Type B pancreatic cell (in vitro differentiated cells): ENCODE measurements at regions not wholly inside any gene's neighbourhood (a gene's known extent, or its start where the extent isn't known, plus 50 kb on each side); places are given as distances from the start of the nearest gene placed in this dataset.

Experiments used
- DNase-seq: peaks from one replicate; pipeline ENCODE4 v3.0.0; 2021; ENCODE audit warnings: mixed read lengths; ENCODE audit not compliant: unreplicated experiment; ENCODE audit errors: extremely low spot score
- H3K27ac Mint-ChIP-seq: 2 replicates; pipeline ENCODE4 v1.8.0; 2021; ENCODE audit warnings: mild to moderate bottlenecking, mixed read lengths
- H3K27me3 Mint-ChIP-seq: 2 replicates; pipeline ENCODE4 v1.8.0; 2021; ENCODE audit warnings: mixed read lengths
- H3K36me3 Mint-ChIP-seq: 2 replicates; pipeline ENCODE4 v1.8.0; 2021; ENCODE audit warnings: mixed read lengths
- H3K4me1 Mint-ChIP-seq: one replicate; pipeline ENCODE4 v1.8.0; 2021; ENCODE audit warnings: mixed read lengths; ENCODE audit not compliant: unreplicated experiment
- H3K4me3 Mint-ChIP-seq: 2 replicates; pipeline ENCODE4 v1.8.0; 2021; ENCODE audit warnings: mild to moderate bottlenecking, mixed read lengths
- H3K9me3 Mint-ChIP-seq: 2 replicates; pipeline ENCODE4 v1.8.0; 2021; ENCODE audit warnings: mixed read lengths
- TF ChIP-seq, protein P1 (sequence below): fragments of 200-600 bp; sonication (generic); conservative IDR thresholded peaks from 2 replicates; pipeline ENCODE4 v1.5.0; 2021; ENCODE audit warnings: antibody characterized with exemption, mild to moderate bottlenecking

DNA sequence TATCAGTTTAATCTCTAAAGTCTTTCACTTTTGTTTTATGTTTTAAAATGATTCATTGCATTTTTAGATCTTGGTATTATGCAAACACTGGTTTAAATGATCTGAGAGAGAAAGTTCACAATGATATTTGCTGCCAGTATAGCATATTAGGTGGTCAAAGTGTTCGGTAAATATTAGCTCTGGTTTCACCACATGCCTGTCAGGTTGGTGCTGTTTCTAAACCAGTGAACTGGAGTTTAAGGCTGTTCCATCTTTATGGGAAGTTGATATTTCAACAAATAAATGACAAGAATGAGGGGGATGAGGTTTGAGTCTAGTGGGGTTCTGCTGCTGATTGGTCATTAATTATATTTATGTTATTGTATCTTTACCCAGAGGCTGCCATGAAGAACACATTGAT is 436.4 kb downstream of the DCDC2C start:
- Mint-ChIP-seq H3K4me3 (peak overlapping the region; percentile 4), H3K36me3 (no peaks in the 10 kb centered on the region), H3K27me3 (no peaks in the 10 kb centered on the region), H3K9me3 (no peaks in the 10 kb centered on the region), H3K27ac (no peak overlapping the region), H3K4me1 (peaks cover 16% of the 10 kb centered on the region)
- TF ChIP-seq, protein P1, sequence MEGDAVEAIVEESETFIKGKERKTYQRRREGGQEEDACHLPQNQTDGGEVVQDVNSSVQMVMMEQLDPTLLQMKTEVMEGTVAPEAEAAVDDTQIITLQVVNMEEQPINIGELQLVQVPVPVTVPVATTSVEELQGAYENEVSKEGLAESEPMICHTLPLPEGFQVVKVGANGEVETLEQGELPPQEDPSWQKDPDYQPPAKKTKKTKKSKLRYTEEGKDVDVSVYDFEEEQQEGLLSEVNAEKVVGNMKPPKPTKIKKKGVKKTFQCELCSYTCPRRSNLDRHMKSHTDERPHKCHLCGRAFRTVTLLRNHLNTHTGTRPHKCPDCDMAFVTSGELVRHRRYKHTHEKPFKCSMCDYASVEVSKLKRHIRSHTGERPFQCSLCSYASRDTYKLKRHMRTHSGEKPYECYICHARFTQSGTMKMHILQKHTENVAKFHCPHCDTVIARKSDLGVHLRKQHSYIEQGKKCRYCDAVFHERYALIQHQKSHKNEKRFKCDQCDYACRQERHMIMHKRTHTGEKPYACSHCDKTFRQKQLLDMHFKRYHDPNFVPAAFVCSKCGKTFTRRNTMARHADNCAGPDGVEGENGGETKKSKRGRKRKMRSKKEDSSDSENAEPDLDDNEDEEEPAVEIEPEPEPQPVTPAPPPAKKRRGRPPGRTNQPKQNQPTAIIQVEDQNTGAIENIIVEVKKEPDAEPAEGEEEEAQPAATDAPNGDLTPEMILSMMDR, result no peak
- no peak for DNase-seq

DNA sequence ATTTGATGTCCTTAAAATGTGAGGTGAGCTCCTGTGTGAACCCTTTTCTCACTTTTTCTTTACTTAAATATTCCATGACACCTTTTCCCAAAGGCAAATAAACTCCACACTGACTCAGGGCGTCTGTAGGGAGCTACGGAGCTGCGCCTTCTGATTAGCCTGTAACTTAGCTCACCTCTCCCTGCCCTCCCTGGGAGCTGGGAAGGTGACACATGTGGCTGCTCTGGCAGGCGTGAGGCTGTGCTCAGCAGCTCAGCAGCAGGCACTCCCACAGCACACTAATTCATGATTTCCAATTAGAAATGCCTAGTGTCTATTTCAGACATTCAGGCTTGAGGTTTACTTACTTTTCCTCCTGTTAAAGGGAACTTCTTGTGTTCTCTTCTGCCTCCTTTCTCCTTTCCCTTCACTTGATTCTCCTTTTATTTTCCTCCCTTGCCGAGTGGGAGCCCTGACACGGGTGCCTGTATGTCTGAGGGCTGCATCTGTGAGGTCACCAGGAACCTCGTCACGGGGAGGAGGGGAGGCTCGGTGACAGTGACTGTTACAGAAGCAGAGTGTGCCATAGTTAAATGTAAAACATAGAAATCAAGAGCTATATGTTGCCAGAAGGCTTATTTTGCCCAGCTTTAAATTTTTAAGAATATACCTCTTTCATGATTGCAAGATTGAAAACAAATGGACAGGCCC is 437.1 kb downstream of the DCDC2C start:
- no peak overlapping the region for H3K27ac Mint-ChIP-seq
- TF ChIP-seq, protein P1, result no peak

DNA sequence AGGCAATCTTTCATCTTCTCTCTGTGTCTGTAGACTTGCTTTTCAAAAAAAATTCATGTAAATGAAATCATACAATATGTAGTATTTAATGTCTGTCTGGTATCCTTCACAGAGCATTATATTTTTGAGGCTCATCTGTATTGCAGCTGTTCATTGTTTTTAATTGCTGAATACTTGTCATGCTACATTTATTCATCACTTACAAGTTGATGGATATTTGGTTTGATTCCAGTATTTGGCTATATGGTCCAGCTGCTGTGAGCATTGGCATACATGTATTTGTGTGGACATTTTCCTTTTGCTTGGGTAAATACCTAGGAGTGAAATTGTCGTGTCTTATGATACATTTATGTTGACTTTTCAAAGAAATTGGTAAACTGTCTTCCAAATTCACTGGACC is 441.4 kb downstream of the DCDC2C start:
- H3K4me1 Mint-ChIP-seq, result peaks cover 11% of the 10 kb centered on the region
- peaks cover 4% of the 10 kb centered on the region for H3K9me3 Mint-ChIP-seq
- no peak overlapping the region for H3K27ac Mint-ChIP-seq
- H3K4me3 Mint-ChIP-seq, result no peak overlapping the region
- no peak for DNase-seq
- TF ChIP-seq, protein P1, result no peak
- no peaks in the 10 kb centered on the region for H3K36me3 Mint-ChIP-seq
- H3K27me3 Mint-ChIP-seq, result no peaks in the 10 kb centered on the region

More for the DNA sequence above, 437.1 kb downstream of the DCDC2C start:
- Mint-ChIP-seq H3K27me3 (no peaks in the 10 kb centered on the region), H3K9me3 (no peaks in the 10 kb centered on the region), H3K36me3 (no peaks in the 10 kb centered on the region), H3K4me3 (peak overlapping the region; percentile 32), H3K4me1 (peaks cover 13% of the 10 kb centered on the region)
- no peak for DNase-seq

- Mint-ChIP-seq H3K36me3 (no peaks in the 10 kb centered on the region), H3K4me1 (no peaks in the 10 kb centered on the region), H3K27me3 (no peaks in the 10 kb centered on the region), H3K27ac (no peak overlapping the region), H3K4me3 (no peak overlapping the region), H3K9me3 (peaks cover 4% of the 10 kb centered on the region)
- DNase-seq, result no peak
- TF ChIP-seq, protein P1, result no peak
Measured at GRCh38 chr2:4151521-4151920, 448.1 kb downstream of the DCDC2C start.

DNA sequence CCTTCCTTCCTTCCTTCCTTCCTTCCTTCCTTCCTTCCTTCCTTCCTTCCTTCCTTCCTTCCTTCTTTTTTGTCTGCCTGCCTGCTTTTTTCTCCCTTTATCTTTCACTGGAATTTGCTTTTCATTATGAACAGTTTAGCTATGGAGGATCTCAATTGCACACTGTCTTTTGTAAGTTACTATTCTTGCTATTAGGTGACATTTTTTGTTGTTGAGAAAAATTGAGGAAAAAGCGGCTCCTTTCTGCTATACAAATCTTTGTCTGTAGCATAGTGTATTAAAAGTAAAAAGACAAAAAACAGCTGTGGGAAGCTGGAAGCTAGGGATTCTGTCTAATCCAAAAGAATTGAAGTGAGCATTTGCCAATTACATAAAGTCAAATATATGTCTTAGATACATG is 448.7 kb downstream of the DCDC2C start:
- TF ChIP-seq, protein P1, result no peak
- Mint-ChIP-seq H3K4me1 (no peaks in the 10 kb centered on the region), H3K27ac (no peak overlapping the region), H3K9me3 (peaks cover 4% of the 10 kb centered on the region), H3K36me3 (no peaks in the 10 kb centered on the region), H3K4me3 (no peak overlapping the region), H3K27me3 (no peaks in the 10 kb centered on the region)
- DNase-seq, result no peak
